ENCODE measurements at regions not wholly inside any gene's neighbourhood (a gene's known extent, or its start where the extent isn't known, plus 50 kb on each side); places are given as distances from the start of the nearest gene placed in this dataset.
"Not testable (repeated sequence)": the region's sequence is repeated elsewhere in the genome, so short reads cannot be mapped to it uniquely, and the experiment has no call there.

- TF ChIP-seq, protein P1, sequence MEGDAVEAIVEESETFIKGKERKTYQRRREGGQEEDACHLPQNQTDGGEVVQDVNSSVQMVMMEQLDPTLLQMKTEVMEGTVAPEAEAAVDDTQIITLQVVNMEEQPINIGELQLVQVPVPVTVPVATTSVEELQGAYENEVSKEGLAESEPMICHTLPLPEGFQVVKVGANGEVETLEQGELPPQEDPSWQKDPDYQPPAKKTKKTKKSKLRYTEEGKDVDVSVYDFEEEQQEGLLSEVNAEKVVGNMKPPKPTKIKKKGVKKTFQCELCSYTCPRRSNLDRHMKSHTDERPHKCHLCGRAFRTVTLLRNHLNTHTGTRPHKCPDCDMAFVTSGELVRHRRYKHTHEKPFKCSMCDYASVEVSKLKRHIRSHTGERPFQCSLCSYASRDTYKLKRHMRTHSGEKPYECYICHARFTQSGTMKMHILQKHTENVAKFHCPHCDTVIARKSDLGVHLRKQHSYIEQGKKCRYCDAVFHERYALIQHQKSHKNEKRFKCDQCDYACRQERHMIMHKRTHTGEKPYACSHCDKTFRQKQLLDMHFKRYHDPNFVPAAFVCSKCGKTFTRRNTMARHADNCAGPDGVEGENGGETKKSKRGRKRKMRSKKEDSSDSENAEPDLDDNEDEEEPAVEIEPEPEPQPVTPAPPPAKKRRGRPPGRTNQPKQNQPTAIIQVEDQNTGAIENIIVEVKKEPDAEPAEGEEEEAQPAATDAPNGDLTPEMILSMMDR (IDR thresholded peaks at IDR 0.05): not testable (repeated sequence)
- TF ChIP-seq ZFX (IDR thresholded peaks at IDR 0.05; ENCODE audit: borderline replicate concordance): not testable (repeated sequence)
Measured at GRCh38 chrX:46322929-46323328, 222.3 kb downstream of the ZNF674 start.
